GM19468 (cell line): ENCODE measurements at regions not wholly inside any gene's neighbourhood (a gene's known extent, or its start where the extent isn't known, plus 50 kb on each side); places are given as distances from the start of the nearest gene placed in this dataset.

ENCODE experiments used
- ATAC-seq: cut with Tn5 transposase; IDR thresholded peaks from one replicate; pipeline ENCODE4 v1.9.1; 2021; ENCODE audit warnings: mild to moderate bottlenecking, moderate library complexity, moderate number of reproducible peaks; ENCODE audit not compliant: unreplicated experiment; ENCODE audit errors: extremely low read depth

- ATAC-seq, result no peak
These were observed 323.5 kb downstream of the LMO4 start for GRCh38 chr1:87652176-87652575.

- ATAC-seq, result no peak
These were observed 336.5 kb downstream of the LMO4 start for GRCh38 chr1:87665151-87665550.

- no peak for ATAC-seq
These were observed 338.0 kb downstream of the LMO4 start for GRCh38 chr1:87666681-87667080.

- ATAC-seq, result no peak
These were observed 341.0 kb downstream of the LMO4 start for GRCh38 chr1:87669674-87670073.

GRCh38 chr1:87673309-87673708, 344.6 kb downstream of the LMO4 start:
- ATAC-seq, result no peak

GRCh38 chr1:87673748-87674147, 345.1 kb downstream of the LMO4 start:
- ATAC-seq, result no peak

- ATAC-seq, result no peak
These were observed 346.1 kb downstream of the LMO4 start for GRCh38 chr1:87674791-87675190.

- ATAC-seq, result no peak
These were observed 349.6 kb downstream of the LMO4 start for GRCh38 chr1:87678266-87678665.

GRCh38 chr1:87682565-87682964, 353.9 kb downstream of the LMO4 start:
- ATAC-seq, result no peak

- no peak for ATAC-seq
These were observed 354.7 kb downstream of the LMO4 start for GRCh38 chr1:87683196-87683956.

- no peak for ATAC-seq
These were observed 355.5 kb downstream of the LMO4 start for GRCh38 chr1:87684194-87684593.

GRCh38 chr1:87684713-87685205, 356.1 kb downstream of the LMO4 start:
- ATAC-seq, result no peak

- no peak for ATAC-seq
These were observed 356.8 kb downstream of the LMO4 start for GRCh38 chr1:87685311-87686135.

- no peak for ATAC-seq
These were observed 357.4 kb downstream of the LMO4 start for GRCh38 chr1:87686136-87686495.

- no peak for ATAC-seq
These were observed 358.0 kb downstream of the LMO4 start for GRCh38 chr1:87686671-87687070.

- no peak for ATAC-seq
These were observed 359.5 kb downstream of the LMO4 start for GRCh38 chr1:87688136-87688535.

GRCh38 chr1:87689487-87689886, 360.8 kb downstream of the LMO4 start:
- no peak for ATAC-seq

- no peak for ATAC-seq
These were observed 367.8 kb downstream of the LMO4 start for GRCh38 chr1:87696483-87696882.

- no peak for ATAC-seq
These were observed 373.8 kb downstream of the LMO4 start for GRCh38 chr1:87702455-87702854.

GRCh38 chr1:87705233-87705632, 376.6 kb downstream of the LMO4 start:
- ATAC-seq, result no peak

- ATAC-seq, result no peak
These were observed 377.5 kb downstream of the LMO4 start for GRCh38 chr1:87706203-87706602.
